ENCODE measurements at regions not wholly inside any gene's neighbourhood (a gene's known extent, or its start where the extent isn't known, plus 50 kb on each side); places are given as distances from the start of the nearest gene placed in this dataset.
"Not testable (repeated sequence)": the region's sequence is repeated elsewhere in the genome, so short reads cannot be mapped to it uniquely, and the experiment has no call there.

DNA sequence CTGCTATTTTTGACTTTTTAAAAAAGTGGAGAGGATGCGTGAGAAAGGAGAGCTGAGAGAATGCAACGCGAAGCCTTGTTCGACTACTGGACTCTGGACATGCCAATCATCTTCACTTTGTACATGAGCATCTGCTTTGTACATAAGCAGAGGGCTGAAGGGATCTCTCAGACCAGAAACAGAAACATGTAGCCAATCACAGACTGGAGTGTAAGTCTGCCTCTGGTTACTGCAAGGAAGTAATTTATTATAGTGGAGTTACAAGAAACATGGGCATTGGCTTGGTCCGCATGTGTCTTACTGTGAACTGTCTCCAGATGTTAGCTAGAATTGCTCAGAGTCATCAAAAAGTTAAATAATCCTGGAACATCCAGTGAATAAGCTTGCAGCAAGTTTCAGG lies 190.0 kb upstream of the GRAMD2B start:
- DNase-seq = no peak

- DNase-seq = no peak
These were observed 188.5 kb upstream of the GRAMD2B start for GRCh38 chr5:126234563-126235195.

DNA sequence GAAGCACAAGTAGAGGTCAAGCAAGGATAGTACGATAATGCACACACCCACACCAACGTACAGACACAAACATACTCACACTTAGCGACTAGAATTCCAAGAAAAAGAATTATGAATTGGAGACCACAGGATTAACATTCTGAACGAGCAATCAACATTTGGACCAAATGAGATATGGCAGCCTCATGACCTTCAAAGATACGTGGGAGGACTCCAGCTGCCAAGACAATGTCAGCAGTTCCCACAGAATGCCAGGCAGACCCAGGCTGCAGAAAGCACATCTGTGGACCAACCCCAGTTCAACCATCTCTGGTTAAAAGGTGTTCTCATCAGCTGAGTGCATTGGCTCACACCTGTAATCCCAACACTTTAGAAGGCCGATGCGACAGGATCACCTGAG lies 187.6 kb upstream of the GRAMD2B start:
- no peak for DNase-seq

- DNase-seq = no peak
These were observed 186.2 kb upstream of the GRAMD2B start for GRCh38 chr5:126236994-126237393.

DNA sequence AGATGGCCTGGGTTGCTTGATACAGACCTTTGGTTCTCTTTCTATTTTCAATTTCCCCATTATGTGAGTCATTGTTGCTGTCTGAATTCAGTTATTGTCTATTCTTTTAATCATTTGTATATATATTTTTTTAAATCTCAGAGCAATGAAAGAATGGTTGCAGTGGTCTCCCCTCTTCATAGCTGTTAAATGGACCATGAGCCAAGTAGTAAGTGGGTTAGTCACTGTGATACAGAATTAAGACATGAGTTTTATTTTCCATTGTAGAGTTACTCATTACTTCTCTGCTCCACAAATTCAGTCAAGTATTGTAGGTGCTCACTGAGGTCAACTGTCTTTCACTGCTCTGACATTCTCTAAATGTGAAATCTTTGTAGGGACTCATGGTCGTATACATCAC lies 174.6 kb upstream of the GRAMD2B start:
- DNase-seq = no peak

DNA sequence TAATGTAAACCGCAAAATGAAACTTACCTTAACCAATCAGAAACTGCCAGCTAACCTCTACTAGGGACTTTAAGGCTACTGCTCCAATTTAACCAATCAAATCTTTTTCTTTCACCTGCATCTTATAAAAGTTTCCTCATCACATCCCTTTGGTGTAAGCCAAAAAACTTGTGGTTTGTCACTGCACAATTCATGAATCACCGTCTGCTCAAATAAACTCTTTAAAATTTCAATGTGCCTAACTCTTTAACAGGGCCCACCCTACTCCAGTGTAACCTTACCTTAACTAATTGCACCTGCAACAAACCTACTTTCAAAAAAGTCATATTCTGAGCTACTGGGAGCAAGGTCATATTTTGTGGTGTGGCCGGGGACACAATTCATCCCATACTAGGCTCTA lies 172.2 kb upstream of the GRAMD2B start:
- DNase-seq = no peak

DNA sequence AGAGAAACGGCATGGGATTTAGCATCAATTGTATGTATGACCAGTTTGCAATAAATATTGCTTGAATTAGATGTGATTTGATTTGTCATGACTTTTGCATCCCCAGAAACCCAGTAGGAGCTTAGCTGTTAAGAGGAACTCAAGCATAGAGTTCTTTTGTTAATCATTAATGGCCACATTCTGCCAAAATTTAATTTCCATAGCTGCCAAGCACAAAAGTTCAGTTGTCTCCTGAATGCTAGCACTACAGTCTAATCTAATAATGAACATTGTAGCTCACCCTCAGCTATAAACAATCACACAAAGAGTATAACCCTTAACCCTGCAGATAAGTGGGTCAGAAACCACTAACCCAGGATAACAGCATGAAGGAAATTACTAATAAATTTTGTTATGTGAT lies 169.8 kb upstream of the GRAMD2B start:
- DNase-seq = no peak

- no peak for DNase-seq
These were observed 159.5 kb upstream of the GRAMD2B start for GRCh38 chr5:126263591-126264184.

DNA sequence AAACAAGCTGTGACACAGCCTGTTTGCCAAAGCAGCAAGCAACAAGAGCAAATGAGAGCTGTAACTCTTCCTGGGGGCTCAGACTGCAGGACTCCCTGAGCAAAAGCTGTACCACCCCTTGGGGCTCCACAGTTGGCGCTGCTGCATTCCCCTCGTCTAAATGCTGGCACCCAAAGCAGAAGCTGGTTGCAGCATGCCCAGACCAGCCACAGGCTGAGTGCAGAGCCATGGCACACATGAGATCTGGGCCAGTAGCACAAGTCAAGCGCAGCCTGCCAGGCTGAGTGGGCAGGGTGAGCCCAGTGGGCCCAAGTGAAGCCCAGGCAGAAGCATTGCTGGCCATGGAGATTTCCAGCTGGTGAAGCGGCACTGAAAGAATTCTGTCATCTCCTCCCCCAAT lies 157.3 kb upstream of the GRAMD2B start:
- DNase-seq = no peak

DNA sequence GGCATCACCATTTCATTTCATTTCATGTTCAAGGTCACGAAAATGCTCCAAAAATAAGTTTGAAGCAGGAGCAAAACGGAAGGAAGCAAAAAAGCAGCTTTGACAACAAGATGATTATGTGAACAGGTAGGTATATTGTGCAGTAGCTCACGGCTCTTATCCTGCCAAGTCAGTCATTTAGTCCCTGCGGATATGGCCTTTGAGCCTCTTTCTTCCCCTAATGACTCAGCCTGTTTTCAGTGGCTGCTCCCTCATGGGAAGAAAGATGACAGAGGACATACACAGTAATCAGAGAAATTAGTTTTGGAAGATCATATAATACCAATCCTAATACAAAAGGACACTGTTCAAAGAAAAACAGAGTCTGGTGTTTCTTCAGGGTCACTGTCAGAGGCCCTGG lies 155.8 kb upstream of the GRAMD2B start:
- no peak for DNase-seq

DNA sequence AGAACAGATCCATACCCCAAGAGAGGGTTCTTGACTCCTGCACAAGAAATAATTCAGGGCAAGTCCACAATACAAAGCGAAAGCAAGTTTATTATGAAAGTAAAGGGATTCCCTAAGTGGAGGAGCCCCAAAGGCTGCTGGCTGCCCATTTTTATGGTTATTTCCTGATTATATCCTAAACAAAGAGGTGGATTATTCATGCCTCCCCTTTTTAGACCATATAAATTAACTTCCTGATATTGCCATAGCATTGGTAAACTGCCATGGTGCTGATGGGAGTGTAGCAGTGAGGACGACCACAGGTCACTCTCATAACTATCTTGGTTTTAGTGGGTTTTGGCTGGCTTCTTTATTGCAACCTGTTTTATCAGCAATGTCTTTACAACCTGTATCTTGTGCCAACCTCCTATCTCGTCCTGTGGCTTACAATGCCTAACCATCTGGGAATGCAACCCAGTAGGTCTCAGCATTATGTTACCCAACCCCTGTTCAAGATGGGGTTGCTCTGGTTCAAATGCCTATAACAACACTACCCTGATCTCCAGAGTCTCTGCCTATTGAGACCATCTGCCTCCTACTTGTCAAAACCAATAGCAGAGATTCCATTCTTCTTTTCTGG lies 154.4 kb upstream of the GRAMD2B start:
- DNase-seq = no peak

DNA sequence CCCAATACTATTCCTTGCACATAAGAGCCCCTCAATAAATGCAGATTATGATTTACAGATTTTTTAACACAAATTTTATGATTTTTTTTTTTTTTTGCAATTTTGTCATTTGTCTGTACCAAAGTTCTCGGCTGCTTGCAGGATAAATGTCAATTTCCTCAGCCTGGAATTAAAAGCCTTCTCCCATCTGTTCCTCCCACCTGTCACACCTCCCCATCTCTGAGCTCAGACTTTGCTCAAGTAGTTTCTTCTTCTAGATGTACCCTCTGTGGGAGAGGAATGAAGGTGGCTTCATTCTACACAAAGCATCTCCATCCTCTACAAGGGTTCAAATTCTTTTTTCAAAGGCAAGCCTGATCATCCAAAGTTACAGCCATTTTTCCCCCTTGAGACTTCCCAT lies 153.7 kb upstream of the GRAMD2B start:
- DNase-seq = no peak

DNA sequence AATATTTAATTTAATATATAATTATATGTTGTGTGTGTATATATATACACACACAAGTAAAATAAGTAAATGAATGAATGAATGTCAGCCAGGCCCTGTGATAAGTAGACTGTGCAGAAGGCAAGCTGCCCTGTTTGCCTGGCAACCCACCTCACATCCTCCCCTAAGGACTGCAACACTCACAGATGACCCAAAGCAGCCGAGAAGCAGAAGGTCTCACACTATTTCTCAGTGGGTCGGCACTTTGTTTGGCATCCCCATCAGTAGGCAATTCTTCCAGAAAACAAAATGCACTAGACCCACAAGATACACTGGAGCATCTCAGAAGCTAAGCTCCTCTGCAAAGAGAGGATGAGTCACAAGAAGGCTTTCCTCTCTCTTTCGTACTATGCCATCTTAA lies 152.1 kb upstream of the GRAMD2B start:
- DNase-seq = no peak

DNA sequence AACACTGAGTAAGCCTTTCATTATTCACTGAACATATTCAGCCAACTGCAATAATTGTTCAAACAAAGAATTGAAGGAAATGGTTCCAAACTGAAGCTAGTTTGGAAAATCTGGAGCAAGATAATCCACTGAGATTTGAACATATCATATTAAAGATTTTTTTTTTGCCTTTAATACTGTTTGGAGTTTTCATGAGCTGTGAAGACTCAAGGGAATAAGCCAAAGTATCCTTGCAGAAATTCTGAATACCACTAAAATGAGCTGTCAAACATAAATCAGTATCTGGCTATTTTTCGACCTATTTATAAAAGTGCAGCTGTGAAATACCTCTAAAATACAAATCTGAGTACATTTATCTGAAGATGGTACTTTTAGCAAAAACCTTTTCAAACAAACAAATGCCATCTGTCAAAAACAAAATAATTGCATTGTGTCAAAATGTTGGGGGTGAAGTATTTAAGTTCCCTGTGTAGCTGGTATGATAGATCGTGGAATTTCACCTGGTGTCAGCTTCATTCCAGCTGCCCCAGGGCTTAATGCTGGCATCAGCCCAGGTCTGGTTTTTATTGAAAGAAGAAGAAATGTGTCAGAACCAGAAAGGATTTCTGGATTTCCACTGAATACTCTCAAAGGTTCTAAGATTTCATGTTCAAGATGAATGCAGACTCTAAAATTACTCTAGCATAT lies 149.0 kb upstream of the GRAMD2B start:
- no peak for DNase-seq

GRCh38 chr5:126274763-126275125 lies 148.5 kb upstream of the GRAMD2B start:
- DNase-seq = no peak

DNA sequence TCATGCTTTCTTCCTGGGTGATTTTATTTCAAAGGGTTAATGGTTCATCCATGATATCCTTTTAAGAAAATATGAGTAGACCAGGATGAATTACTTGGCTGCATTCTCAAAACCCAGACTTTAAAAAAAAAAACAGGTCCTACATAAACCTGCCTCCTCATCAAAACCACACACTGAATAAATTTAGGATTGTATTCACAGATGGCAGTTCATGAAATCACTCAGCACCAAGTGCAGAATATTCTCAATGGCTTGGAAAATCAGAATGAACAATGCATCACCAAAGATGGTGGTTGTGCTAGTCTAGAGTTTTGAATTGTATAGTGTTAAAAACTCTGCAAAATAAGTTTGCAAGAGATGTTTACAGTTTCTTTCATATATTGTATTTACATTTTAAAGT lies 145.4 kb upstream of the GRAMD2B start:
- DNase-seq = no peak

GRCh38 chr5:126280343-126280742 lies 142.9 kb upstream of the GRAMD2B start:
- no peak for DNase-seq

GRCh38 chr5:126280846-126281245 lies 142.4 kb upstream of the GRAMD2B start:
- no peak for DNase-seq

GRCh38 chr5:126284977-126285696 lies 138.1 kb upstream of the GRAMD2B start:
- DNase-seq = no peak

GRCh38 chr5:126296121-126296520 lies 127.1 kb upstream of the GRAMD2B start:
- DNase-seq = not testable (repeated sequence)

DNA sequence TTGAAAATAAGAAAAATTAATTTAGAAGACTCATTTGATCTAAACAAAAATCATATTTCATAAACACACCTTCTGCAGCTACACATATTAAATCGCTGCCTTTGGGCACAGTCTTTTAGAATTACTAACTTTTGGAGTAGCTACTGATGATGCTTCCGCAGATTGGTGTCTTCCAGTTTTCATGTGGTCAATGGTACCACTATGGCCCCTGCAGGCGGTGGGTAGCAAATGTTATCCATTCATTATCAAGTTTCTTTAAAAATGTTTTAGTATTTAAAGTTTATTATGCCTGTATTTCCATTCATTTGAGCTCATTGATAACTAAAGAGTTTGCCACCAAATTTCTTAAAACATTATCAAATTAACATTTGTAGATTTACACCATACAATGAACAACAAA lies 122.9 kb upstream of the GRAMD2B start:
- DNase-seq = no peak

DNA sequence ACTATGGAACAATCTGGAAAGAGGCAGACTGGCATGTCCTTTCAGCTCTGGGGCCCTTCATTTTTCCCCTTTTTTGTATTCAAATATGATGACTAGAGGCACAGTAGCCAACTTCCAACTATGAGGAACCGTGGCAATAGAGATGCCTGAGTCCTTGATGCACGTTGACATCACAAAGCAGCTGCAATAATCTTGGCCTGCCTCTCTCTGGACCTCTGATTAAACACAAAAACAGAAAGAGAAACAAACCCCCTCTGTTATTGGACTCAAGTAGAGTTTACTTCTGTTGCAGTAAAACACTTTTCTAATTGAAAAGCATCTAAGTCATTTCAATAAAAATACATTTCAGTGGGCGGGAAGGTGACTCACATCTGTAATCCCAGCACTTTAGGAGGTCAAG lies 122.2 kb upstream of the GRAMD2B start:
- DNase-seq = no peak

DNA sequence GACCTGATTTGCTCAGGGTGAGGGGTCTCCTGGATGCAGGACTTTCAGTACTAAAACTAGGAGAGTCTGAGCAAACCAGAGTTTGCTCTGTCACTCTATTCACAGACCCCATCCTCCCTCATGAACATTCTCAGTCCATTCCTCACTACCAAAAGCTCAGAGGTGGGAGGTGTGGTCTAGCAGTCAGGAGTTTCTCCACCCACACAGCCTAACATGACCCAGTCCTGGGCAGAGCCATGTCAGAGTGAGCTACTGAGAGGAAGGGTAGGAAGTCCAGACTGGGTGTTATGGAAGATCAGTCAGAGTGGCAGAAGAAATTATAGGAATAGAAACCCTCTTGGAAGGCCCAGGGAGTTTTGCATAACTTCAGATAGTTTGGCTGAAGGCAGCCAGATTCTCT lies 113.3 kb upstream of the GRAMD2B start:
- DNase-seq = no peak

DNA sequence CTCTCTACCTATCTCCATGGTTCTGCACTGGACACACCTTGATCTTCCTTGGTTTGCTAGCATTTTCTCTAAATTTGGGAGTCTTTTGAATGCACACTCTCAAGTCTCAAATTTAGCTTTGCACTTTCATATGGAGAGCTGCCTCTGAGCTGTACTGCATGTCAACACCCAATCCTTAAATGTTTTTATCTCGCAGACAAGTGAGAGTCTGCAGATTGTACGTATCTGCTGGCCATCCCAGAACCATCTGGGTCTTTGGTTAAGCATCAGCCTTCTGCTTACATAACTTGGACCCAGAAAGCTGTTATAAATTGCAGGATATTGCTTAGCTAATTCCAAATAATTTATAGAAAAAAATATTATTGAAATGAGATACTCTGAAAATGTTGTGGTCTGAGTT lies 111.4 kb upstream of the GRAMD2B start:
- no peak for DNase-seq
